BE2C (cell line): ENCODE measurements at regions not wholly inside any gene's neighbourhood (a gene's known extent, or its start where the extent isn't known, plus 50 kb on each side); places are given as distances from the start of the nearest gene placed in this dataset.

Experiments
- DNase-seq: peaks from one replicate; pipeline ENCODE4 v3.0.0-alpha.2; 2020
- H3K27me3 ChIP-seq: fragments of 250-450 bp; sonication (Bioruptor Pico); 2 replicates; pipeline ENCODE4 v1.5.1; 2020; ENCODE audit warnings: mild to moderate bottlenecking
- H3K36me3 ChIP-seq: fragments of 250-450 bp; sonication (Bioruptor Pico); 2 replicates; pipeline ENCODE4 v1.5.1; 2020; ENCODE audit warnings: mild to moderate bottlenecking
- H3K4me1 ChIP-seq: fragments of 250-450 bp; sonication (Bioruptor Pico); 2 replicates; pipeline ENCODE4 v1.5.1; 2020
- H3K4me3 ChIP-seq: 2 replicates; pipeline ENCODE4 v1.5.1; 2011; ENCODE audit warnings: low read depth, low read length
- H3K9me3 ChIP-seq: fragments of 250-450 bp; sonication (Bioruptor Pico); 2 replicates; pipeline ENCODE4 v1.5.1; 2020
- CTCF ChIP-seq: IDR thresholded peaks from 2 replicates; pipeline ENCODE4 v1.5.1; 2012; ENCODE audit warnings: mild to moderate bottlenecking, low read depth, low read length

- Histone ChIP-seq H3K36me3 (no peaks in the 10 kb centered on the region), H3K9me3 (no peaks in the 10 kb centered on the region), H3K4me1 (no peaks in the 10 kb centered on the region), H3K27me3 (peaks cover 6% of the 10 kb centered on the region), H3K4me3 (no peak overlapping the region)
- TF ChIP-seq CTCF = no peak
- no peak for DNase-seq
Measured at GRCh38 chr10:3588816-3589215, 196.2 kb downstream of the KLF6 start.

- H3K4me3 ChIP-seq = no peak overlapping the region
Measured at GRCh38 chr10:3588346-3588745, 196.7 kb downstream of the KLF6 start.

DNA sequence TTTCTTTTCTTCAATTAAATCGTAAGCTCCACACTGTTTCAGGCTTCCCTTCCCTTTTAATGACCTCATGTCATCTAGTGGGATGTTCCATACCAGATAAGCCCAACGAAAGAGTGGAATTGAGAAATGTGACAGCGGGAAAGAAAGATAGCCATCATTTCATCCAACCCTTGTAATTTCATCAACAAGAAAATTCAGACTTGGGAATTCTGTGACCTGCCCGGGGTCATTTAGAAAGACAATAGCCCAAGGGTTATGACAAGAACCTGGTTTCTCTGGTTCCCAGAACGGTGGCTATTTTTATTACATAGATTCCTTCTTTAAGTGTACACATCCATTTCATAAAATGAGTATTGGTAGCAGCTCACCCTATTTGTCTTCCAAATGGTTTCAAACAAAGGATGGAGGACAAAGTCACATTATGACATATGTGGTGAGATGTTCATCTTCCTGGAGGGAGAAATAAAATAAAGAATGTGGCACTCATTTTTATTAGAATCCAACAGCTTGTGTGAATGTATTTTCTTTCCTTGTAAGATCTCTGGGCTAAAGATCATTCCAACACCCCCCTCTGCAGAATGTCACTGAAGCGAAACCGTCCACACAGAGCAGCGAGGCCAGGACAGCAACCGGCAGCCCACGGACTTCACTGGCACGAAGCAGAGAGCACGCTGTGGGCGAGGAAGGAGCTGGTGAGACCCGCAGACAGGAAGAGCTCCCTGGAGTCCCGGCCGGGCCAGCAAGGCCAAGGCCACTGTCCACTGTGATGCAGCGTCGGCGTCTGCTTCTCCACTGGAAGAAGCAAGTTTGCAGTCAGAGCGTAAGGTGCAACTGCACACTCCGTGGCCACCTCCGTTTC is 199.9 kb downstream of the KLF6 start:
- no peak for DNase-seq
- Histone ChIP-seq H3K4me1 (no peaks in the 10 kb centered on the region), H3K36me3 (no peaks in the 10 kb centered on the region), H3K9me3 (no peaks in the 10 kb centered on the region), H3K4me3 (no peak overlapping the region), H3K27me3 (no peaks in the 10 kb centered on the region)
- TF ChIP-seq CTCF = no peak

More at GRCh38 chr10:3588346-3588745, 196.7 kb downstream of the KLF6 start:
- no peaks in the 10 kb centered on the region for H3K9me3 ChIP-seq
- no peak for DNase-seq
- no peaks in the 10 kb centered on the region for H3K36me3 ChIP-seq
- H3K4me1 ChIP-seq = no peaks in the 10 kb centered on the region
- TF ChIP-seq CTCF = no peak
- peaks cover 6% of the 10 kb centered on the region for H3K27me3 ChIP-seq

DNA sequence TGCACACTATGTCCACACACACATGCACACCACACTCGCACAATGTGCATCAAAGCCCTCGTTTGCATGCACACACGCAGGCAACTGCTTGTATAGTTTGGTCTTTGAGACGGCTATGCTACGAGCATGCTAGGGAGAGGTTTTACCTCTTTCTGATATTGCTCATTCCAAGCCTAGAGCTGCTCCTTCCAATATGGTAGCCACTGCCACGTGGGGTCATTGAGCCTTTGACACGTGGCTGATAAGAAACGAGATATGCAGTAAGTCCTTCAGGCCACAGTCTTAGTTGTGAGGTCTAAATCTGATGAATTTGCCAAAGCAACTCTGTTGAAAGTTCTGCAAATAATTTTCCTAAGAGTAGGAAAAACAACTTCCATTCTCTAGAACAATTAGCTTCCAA is 204.4 kb downstream of the KLF6 start:
- no peak for DNase-seq
- Histone ChIP-seq H3K4me3 (no peak overlapping the region), H3K27me3 (no peaks in the 10 kb centered on the region), H3K36me3 (no peaks in the 10 kb centered on the region), H3K9me3 (no peaks in the 10 kb centered on the region), H3K4me1 (no peaks in the 10 kb centered on the region)
- TF ChIP-seq CTCF = no peak

GRCh38 chr10:3579845-3580244 is 205.2 kb downstream of the KLF6 start:
- Histone ChIP-seq H3K4me1 (no peaks in the 10 kb centered on the region), H3K27me3 (no peaks in the 10 kb centered on the region), H3K36me3 (no peaks in the 10 kb centered on the region), H3K9me3 (no peaks in the 10 kb centered on the region), H3K4me3 (no peak overlapping the region)
- no peak for DNase-seq
- TF ChIP-seq CTCF = no peak

DNA sequence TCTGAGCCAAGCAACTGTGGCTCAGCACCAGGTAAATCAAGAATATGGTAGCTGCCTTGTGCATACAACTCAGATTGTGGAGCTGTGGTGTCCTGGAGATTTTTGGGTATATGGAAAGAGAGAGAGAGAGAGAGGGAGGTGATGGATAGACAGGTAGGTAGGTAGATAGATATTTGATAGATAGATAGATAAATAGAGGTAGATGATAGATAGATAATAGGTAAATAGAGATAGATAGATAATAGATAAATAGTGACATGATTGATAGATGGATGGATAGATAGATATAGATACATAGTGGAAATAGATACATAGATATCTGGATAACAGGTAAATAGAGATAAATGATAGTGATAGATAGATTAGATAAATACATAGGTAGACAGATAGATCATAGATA is 206.3 kb downstream of the KLF6 start:
- Histone ChIP-seq H3K9me3 (no peaks in the 10 kb centered on the region), H3K4me1 (no peaks in the 10 kb centered on the region), H3K36me3 (no peaks in the 10 kb centered on the region), H3K27me3 (no peaks in the 10 kb centered on the region), H3K4me3 (no peak overlapping the region)
- DNase-seq = no peak
- TF ChIP-seq CTCF = no peak
